OCI-LY1 (cell line): ENCODE measurements at regions not wholly inside any gene's neighbourhood (a gene's known extent, or its start where the extent isn't known, plus 50 kb on each side); places are given as distances from the start of the nearest gene placed in this dataset.

Experiments used
- H2AFZ ChIP-seq: fragments of 200-600 bp; sonication (generic), shearing (Covaris generic); 2 replicates; pipeline ENCODE4 v1.6.0; 2014; ENCODE audit warnings: antibody characterized with exemption, mild to moderate bottlenecking, low read length
- H3F3A ChIP-seq: fragments of 200-600 bp; sonication (generic), shearing (Covaris generic); 2 replicates; pipeline ENCODE4 v1.6.0; 2014; ENCODE audit warnings: mild to moderate bottlenecking, antibody characterized with exemption, low read length, moderate library complexity; ENCODE audit not compliant: insufficient read depth
- H3K27ac ChIP-seq: fragments of 200-600 bp; sonication (generic); 2 replicates; pipeline ENCODE4 v1.5.1; 2014; ENCODE audit warnings: low read length, mixed run types, mild to moderate bottlenecking, low read depth; ENCODE audit not compliant: poor library complexity, severe bottlenecking
- H3K27me3 ChIP-seq: fragments of 200-600 bp; sonication (generic); 2 replicates; pipeline ENCODE4 v1.6.0; 2014; ENCODE audit warnings: antibody characterized with exemption, mild to moderate bottlenecking, low read length, moderate library complexity; ENCODE audit not compliant: insufficient read depth
- H3K36me3 ChIP-seq: fragments of 200-600 bp; sonication (generic); 2 replicates; pipeline ENCODE4 v1.6.1; 2014; ENCODE audit warnings: mild to moderate bottlenecking, antibody characterized with exemption, low read length, moderate library complexity, mixed read lengths; ENCODE audit not compliant: insufficient read depth
- H3K4me1 ChIP-seq: fragments of 200-600 bp; sonication (generic); 2 replicates; pipeline ENCODE4 v1.5.1; 2014; ENCODE audit warnings: mild to moderate bottlenecking, low read length, moderate library complexity; ENCODE audit not compliant: insufficient read depth, severe bottlenecking
- H3K4me2 ChIP-seq: fragments of 200-600 bp; sonication (generic), shearing (Covaris generic); 2 replicates; pipeline ENCODE4 v1.6.1; 2014; ENCODE audit warnings: low read length
- H3K4me3 ChIP-seq: fragments of 200-600 bp; sonication (generic); 2 replicates; pipeline ENCODE4 v1.5.1; 2014; ENCODE audit warnings: low read length, low read depth, mild to moderate bottlenecking, mixed read lengths; ENCODE audit not compliant: poor library complexity, severe bottlenecking
- H3K79me2 ChIP-seq: fragments of 200-600 bp; shearing (Covaris generic); 2 replicates; pipeline ENCODE4 v1.6.1; 2016; ENCODE audit warnings: mixed run types, low read length, mixed read lengths; ENCODE audit not compliant: insufficient read depth
- H3K9ac ChIP-seq: fragments of 200-600 bp; sonication (generic), shearing (Covaris generic); 2 replicates; pipeline ENCODE4 v1.6.1; 2014; ENCODE audit warnings: mild to moderate bottlenecking, low read length, mixed read lengths
- H3K9me2 ChIP-seq: fragments of 200-600 bp; sonication (generic), shearing (Covaris generic); 2 replicates; pipeline ENCODE4 v1.6.1; 2014; ENCODE audit warnings: low read depth, mild to moderate bottlenecking, low read length, mixed read lengths
- H3K9me3 ChIP-seq: fragments of 200-600 bp; shearing (Covaris generic); 2 replicates; pipeline ENCODE4 v1.6.1; 2014; ENCODE audit warnings: low read length, mixed read lengths
- H4K20me1 ChIP-seq: fragments of 200-600 bp; sonication (generic), shearing (Covaris generic); 2 replicates; pipeline ENCODE4 v1.6.0; 2016; ENCODE audit warnings: mild to moderate bottlenecking, low read length; ENCODE audit not compliant: insufficient read depth
- CTCF ChIP-seq: fragments of 200-600 bp; sonication (generic), shearing (Covaris generic); IDR thresholded peaks from 2 replicates; pipeline ENCODE4 v1.5.1; 2017; ENCODE audit warnings: mild to moderate bottlenecking, antibody characterized with exemption, low read length, moderate library complexity, mixed read lengths
- EZH2 ChIP-seq: fragments of 200-600 bp; sonication (generic), shearing (Covaris generic); IDR thresholded peaks from 2 replicates; pipeline ENCODE4 v1.8.0; 2017; ENCODE audit warnings: borderline replicate concordance, mixed run types, mild to moderate bottlenecking, antibody characterized with exemption, low read length, moderate library complexity, mixed read lengths

GRCh38 chr13:29956853-29957252 lies 106.4 kb upstream of the UBL3 start:
- no peak for TF ChIP-seq EZH2
- no peak for TF ChIP-seq CTCF
- Histone ChIP-seq H3K79me2 (no peaks in the 10 kb centered on the region), H3F3A (no peaks in the 10 kb centered on the region), H2AFZ (no peak overlapping the region), H3K9me3 (no peaks in the 10 kb centered on the region), H3K27ac (no peak overlapping the region), H3K4me2 (no peak overlapping the region), H3K36me3 (no peaks in the 10 kb centered on the region), H3K9ac (no peak overlapping the region), H3K4me3 (no peak overlapping the region), H3K27me3 (no peaks in the 10 kb centered on the region; the same call in 1 of the 2 replicates), H3K9me2 (no peaks in the 10 kb centered on the region), H3K4me1 (no peaks in the 10 kb centered on the region), H4K20me1 (no peaks in the 10 kb centered on the region)

- no peak overlapping the region for H2AFZ ChIP-seq
- H3K4me3 ChIP-seq: no peak overlapping the region
- no peak overlapping the region for H3K9ac ChIP-seq
- no peaks in the 10 kb centered on the region for H3F3A ChIP-seq
- no peak overlapping the region for H3K27ac ChIP-seq
- TF ChIP-seq EZH2: no peak
- no peak for TF ChIP-seq CTCF
- H3K36me3 ChIP-seq: no peaks in the 10 kb centered on the region
- no peaks in the 10 kb centered on the region for H3K4me1 ChIP-seq
- no peaks in the 10 kb centered on the region for H3K9me3 ChIP-seq
- no peaks in the 10 kb centered on the region for H3K79me2 ChIP-seq
- H3K9me2 ChIP-seq: no peaks in the 10 kb centered on the region
- H3K4me2 ChIP-seq: no peak overlapping the region
- H4K20me1 ChIP-seq: no peaks in the 10 kb centered on the region
- H3K27me3 ChIP-seq: no peaks in the 10 kb centered on the region
These were observed 104.8 kb upstream of the UBL3 start for GRCh38 chr13:29955137-29955650.

DNA sequence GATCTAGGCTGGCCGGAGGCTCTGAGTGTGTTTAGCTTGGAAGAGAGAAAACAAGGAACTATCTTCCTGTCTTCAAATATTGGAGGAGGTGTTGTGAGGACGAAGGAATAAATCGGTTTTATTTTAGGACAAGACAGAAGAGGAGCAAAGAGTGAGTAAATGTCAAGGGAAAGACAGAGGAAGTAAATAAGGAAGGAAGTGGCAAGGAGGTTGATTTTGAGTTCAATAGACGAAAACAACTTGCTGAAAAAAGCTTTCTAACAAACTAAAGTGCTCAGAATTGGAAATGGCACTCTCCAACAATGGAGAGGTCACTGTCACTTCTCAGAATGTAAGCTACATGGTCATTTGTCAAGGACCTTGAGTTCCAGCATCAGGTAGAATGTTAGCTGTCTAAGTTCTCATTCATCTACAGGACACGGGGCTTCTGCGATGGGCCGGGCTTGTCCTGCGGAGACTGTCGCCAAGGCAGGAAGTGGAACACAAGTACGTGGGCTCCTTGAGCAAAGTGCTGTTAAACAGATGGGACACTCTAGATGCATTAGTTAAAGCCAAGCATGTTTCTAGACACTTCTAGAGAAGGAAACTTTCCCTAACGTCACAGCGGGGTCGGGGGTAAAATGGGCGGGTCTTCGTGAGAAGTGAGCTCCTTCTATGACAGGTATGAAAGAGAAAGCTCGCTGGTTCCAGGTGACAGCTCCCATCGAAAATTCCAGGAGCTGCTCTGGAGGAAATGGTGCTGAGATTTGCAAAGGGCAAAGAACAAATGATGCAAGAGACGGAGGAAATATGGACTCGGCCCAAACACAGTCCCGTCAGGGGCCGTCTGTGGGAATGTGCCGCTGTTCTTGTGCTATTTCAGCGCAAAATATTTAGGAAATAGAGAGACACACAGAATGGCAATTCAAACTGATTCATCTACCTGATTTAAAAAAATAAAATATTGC lies 103.9 kb upstream of the UBL3 start:
- Histone ChIP-seq H3K9me2 (no peaks in the 10 kb centered on the region), H3K27ac (no peak overlapping the region), H3K4me2 (no peak overlapping the region), H3K79me2 (no peaks in the 10 kb centered on the region), H3K9me3 (no peaks in the 10 kb centered on the region), H2AFZ (no peak overlapping the region), H4K20me1 (no peaks in the 10 kb centered on the region), H3K27me3 (no peaks in the 10 kb centered on the region), H3K9ac (no peak overlapping the region), H3K36me3 (no peaks in the 10 kb centered on the region), H3F3A (no peaks in the 10 kb centered on the region), H3K4me1 (no peaks in the 10 kb centered on the region), H3K4me3 (no peak overlapping the region)
- TF ChIP-seq EZH2: no peak
- TF ChIP-seq CTCF: no peak
